ENCODE measurements at regions not wholly inside any gene's neighbourhood (a gene's known extent, or its start where the extent isn't known, plus 50 kb on each side); places are given as distances from the start of the nearest gene placed in this dataset.

DNA sequence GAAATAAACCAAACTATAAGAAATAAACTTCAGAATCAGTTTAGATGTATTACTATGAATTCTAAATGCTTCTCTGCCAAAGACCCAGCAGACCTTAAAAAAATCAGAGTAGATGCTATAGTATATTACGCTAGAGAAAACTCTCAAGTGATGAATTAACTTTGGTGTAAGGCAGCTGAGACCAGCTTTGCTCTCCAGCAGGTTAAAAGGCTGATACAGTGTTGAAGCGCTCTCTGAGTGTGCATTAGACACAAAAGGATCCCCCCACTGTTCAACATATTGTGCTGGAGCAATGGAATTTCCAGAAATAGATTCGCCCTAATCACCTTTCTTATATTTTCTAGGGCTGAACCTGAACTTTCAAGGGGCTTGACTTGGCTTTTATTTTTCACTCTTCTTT is 190.0 kb downstream of the EFHB start (continued):
- no peak for TF ChIP-seq REST (IDR thresholded peaks at IDR 0.05; ENCODE audit: low read depth, low read length)

- FAIRE-seq, result no peak
- Histone ChIP-seq H3K4me2 (ENCODE audit: control insufficient read depth, insufficient read depth) (no peak overlapping the region), H3K36me3 (ENCODE audit: control insufficient read depth in 2 of 2, insufficient read depth in 2 of 2, low read length in 1 of 2) (no peaks in the 10 kb centered on the region), H3K4me1 (ENCODE audit: control insufficient read depth, insufficient read depth, low read length) (no peaks in the 10 kb centered on the region), H3K79me2 (ENCODE audit: control insufficient read depth, insufficient read depth, low read length) (no peaks in the 10 kb centered on the region), H2AFZ (ENCODE audit: control insufficient read depth, low read depth, low read length) (no peak overlapping the region), H4K20me1 (ENCODE audit: control insufficient read depth, insufficient read depth) (no peaks in the 10 kb centered on the region), H3K9me3 (replicated peaks; ENCODE audit: control insufficient read depth, insufficient read depth, low read length) (no peaks in the 10 kb centered on the region), H3K4me3 (no peak overlapping the region), H3K27ac (ENCODE audit: control insufficient read depth, insufficient read depth) (no peak overlapping the region), H3K27me3 (replicated peaks in 1 of 2; ENCODE audit: control insufficient read depth in 2 of 2, insufficient read depth in 2 of 2, low read length in 1 of 2) (no peaks in the 10 kb centered on the region), H3K9ac (ENCODE audit: control insufficient read depth, insufficient read depth, low read length) (no peak overlapping the region)
- no peak for DNase-seq (ENCODE audit: low read depth, low spot score)
- no TSS peak for BruUV-seq (replicated peaks)
- ChIA-PET CTCF (interaction anchor here (0.7 kb wide), 1 partner anchor 53 kb away, joined by 3 read pairs; no protein-coding TSS in a partner anchor), POLR2A (no interaction called here), SMC1A (ENCODE audit: uncharacterized antibody, unreplicated experiment) (no interaction called here), RAD21 (ENCODE audit: unreplicated experiment) (no interaction called here)
- intact Hi-C loops (cut with micrococcal nuclease; ENCODE audit: unreplicated experiment), result no loop called here
- in situ Hi-C loops (cut with MboI), result no loop called here
- ATAC-seq, result no peak
- no peak for TF ChIP-seq MLLT1 (IDR thresholded peaks at IDR 0.05)
- no peak for TF ChIP-seq SP1 (IDR thresholded peaks at IDR 0.05; ENCODE audit: low read depth, low read length)
- TF ChIP-seq ZZZ3 (IDR thresholded peaks at IDR 0.05; ENCODE audit: control insufficient read depth, insufficient read length, low read depth), result no peak
- no peak for TF ChIP-seq STAT1 (conservative IDR thresholded peaks at IDR 0.05)
- TF ChIP-seq SIN3A (IDR thresholded peaks at IDR 0.05; ENCODE audit: low read depth, low read length), result no peak
- TF ChIP-seq, protein P1, sequence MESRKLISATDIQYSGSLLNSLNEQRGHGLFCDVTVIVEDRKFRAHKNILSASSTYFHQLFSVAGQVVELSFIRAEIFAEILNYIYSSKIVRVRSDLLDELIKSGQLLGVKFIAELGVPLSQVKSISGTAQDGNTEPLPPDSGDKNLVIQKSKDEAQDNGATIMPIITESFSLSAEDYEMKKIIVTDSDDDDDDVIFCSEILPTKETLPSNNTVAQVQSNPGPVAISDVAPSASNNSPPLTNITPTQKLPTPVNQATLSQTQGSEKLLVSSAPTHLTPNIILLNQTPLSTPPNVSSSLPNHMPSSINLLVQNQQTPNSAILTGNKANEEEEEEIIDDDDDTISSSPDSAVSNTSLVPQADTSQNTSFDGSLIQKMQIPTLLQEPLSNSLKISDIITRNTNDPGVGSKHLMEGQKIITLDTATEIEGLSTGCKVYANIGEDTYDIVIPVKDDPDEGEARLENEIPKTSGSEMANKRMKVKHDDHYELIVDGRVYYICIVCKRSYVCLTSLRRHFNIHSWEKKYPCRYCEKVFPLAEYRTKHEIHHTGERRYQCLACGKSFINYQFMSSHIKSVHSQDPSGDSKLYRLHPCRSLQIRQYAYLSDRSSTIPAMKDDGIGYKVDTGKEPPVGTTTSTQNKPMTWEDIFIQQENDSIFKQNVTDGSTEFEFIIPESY (IDR thresholded peaks at IDR 0.05), result no peak
- no peak for TF ChIP-seq RB1 (IDR thresholded peaks at IDR 0.05; ENCODE audit: borderline replicate concordance)
- no peak for TF ChIP-seq NFIC (IDR thresholded peaks at IDR 0.05; ENCODE audit: low read depth, low read length)
- no peak for TF ChIP-seq ESRRA (IDR thresholded peaks at IDR 0.05; ENCODE audit: low read length)
- no peak for TF ChIP-seq FOXM1 (IDR thresholded peaks at IDR 0.05; ENCODE audit: low read depth, low read length)
- TF ChIP-seq RELA (IDR thresholded peaks at IDR 0.05; ENCODE audit: borderline replicate concordance, partially characterized antibody), result no peak
- no peak for TF ChIP-seq SPI1 (IDR thresholded peaks at IDR 0.05; ENCODE audit: borderline replicate concordance, insufficient read depth, low read depth, low read length)
- TF ChIP-seq NFXL1 (IDR thresholded peaks at IDR 0.05; ENCODE audit: borderline replicate concordance), result no peak
- no peak for TF ChIP-seq MYB (IDR thresholded peaks at IDR 0.05; ENCODE audit: borderline replicate concordance, low read depth, low read length)
- no peak for TF ChIP-seq CEBPB (IDR thresholded peaks at IDR 0.05; ENCODE audit: borderline replicate concordance in 1 of 2, low read depth in 2 of 2, low read length in 2 of 2)
- no peak for TF ChIP-seq JUND (IDR thresholded peaks at IDR 0.05; ENCODE audit: low read depth, low read length)
Observed at GRCh38 chr3:19742935-19743334, 191.1 kb downstream of the EFHB start.
